Peyer's patch (tissue), 4 donors: ENCODE measurements at regions not wholly inside any gene's neighbourhood (a gene's known extent, or its start where the extent isn't known, plus 50 kb on each side); places are given as distances from the start of the nearest gene placed in this dataset.

Experiments used
- DNase-seq, 3 donors: peaks; one replicate each; pipeline ENCODE4 v3.0.0-alpha.2; 2017 to 2019
- H3K27ac ChIP-seq, 4 donors: fragments of 200-600 bp; sonication (generic); one replicate each; pipeline ENCODE4 v1.5.1; 2016 to 2019
- H3K27me3 ChIP-seq, 2 donors: fragments of 200-600 bp; sonication (generic); one replicate each; pipeline ENCODE4 v1.5.1; 2019
- H3K36me3 ChIP-seq, 3 donors: fragments of 200-600 bp; sonication (generic); one replicate each; pipeline ENCODE4 v1.5.1; 2016 to 2019
- H3K4me1 ChIP-seq, 4 donors: fragments of 200-600 bp; sonication (generic); one replicate each; pipeline ENCODE4 v1.5.1; 2016 to 2019
- H3K4me3 ChIP-seq, 4 donors: fragments of 200-600 bp; sonication (generic); 1 replicate in 3 of 4; 2 replicates in 1 of 4; pipeline ENCODE4 v1.5.1; 2016 to 2019; ENCODE audit warnings: mild to moderate bottlenecking in 1 of 4
- H3K9me3 ChIP-seq, 4 donors: fragments of 200-600 bp; sonication (generic); one replicate each; pipeline ENCODE4 v1.5.1; 2016 to 2019; ENCODE audit warnings: mild to moderate bottlenecking in 1 of 4
- POLR2A ChIP-seq, 2 donors: fragments of 450-650 bp; IDR thresholded peaks; one replicate each; pipeline ENCODE4 v1.5.1; 2017; ENCODE audit warnings: antibody characterized with exemption in 2 of 2, mild to moderate bottlenecking in 2 of 2, moderate library complexity in 2 of 2
- TF ChIP-seq, protein P1 (sequence below), 6 experiments: fragments of 450-650 bp in 4 of 6; fragments of 200-600 bp in 2 of 6; sonication (generic) in 1 of 6; IDR thresholded peaks; one replicate each; pipeline ENCODE4 v1.5.1; 2017 to 2019; ENCODE audit warnings: antibody characterized with exemption in 6 of 6, mild to moderate bottlenecking in 3 of 6, moderate library complexity in 1 of 6

- Histone ChIP-seq H3K27me3 (no peaks in the 10 kb centered on the region), H3K27ac (no peak overlapping the region), H3K4me3 (no peak overlapping the region), H3K36me3 (no peaks in the 10 kb centered on the region), H3K9me3 (no peaks in the 10 kb centered on the region), H3K4me1 (no peaks in the 10 kb centered on the region)
- DNase-seq = no peak
- TF ChIP-seq, protein P1, sequence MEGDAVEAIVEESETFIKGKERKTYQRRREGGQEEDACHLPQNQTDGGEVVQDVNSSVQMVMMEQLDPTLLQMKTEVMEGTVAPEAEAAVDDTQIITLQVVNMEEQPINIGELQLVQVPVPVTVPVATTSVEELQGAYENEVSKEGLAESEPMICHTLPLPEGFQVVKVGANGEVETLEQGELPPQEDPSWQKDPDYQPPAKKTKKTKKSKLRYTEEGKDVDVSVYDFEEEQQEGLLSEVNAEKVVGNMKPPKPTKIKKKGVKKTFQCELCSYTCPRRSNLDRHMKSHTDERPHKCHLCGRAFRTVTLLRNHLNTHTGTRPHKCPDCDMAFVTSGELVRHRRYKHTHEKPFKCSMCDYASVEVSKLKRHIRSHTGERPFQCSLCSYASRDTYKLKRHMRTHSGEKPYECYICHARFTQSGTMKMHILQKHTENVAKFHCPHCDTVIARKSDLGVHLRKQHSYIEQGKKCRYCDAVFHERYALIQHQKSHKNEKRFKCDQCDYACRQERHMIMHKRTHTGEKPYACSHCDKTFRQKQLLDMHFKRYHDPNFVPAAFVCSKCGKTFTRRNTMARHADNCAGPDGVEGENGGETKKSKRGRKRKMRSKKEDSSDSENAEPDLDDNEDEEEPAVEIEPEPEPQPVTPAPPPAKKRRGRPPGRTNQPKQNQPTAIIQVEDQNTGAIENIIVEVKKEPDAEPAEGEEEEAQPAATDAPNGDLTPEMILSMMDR (IDR thresholded peaks at IDR 0.05) = no peak
- no peak for TF ChIP-seq POLR2A (IDR thresholded peaks at IDR 0.05)
These were observed 138.0 kb downstream of the ZFAND4 start for GRCh38 chr10:45534572-45534971.

- Histone ChIP-seq H3K27ac (no peak overlapping the region), H3K36me3 (no peaks in the 10 kb centered on the region), H3K4me3 (no peak overlapping the region), H3K27me3 (no peaks in the 10 kb centered on the region), H3K9me3 (no peaks in the 10 kb centered on the region), H3K4me1 (no peaks in the 10 kb centered on the region)
- TF ChIP-seq, protein P1 (IDR thresholded peaks at IDR 0.05) = no peak
- no peak for TF ChIP-seq POLR2A (IDR thresholded peaks at IDR 0.05)
- no peak for DNase-seq
These were observed 140.1 kb downstream of the ZFAND4 start for GRCh38 chr10:45532480-45532879.

DNA sequence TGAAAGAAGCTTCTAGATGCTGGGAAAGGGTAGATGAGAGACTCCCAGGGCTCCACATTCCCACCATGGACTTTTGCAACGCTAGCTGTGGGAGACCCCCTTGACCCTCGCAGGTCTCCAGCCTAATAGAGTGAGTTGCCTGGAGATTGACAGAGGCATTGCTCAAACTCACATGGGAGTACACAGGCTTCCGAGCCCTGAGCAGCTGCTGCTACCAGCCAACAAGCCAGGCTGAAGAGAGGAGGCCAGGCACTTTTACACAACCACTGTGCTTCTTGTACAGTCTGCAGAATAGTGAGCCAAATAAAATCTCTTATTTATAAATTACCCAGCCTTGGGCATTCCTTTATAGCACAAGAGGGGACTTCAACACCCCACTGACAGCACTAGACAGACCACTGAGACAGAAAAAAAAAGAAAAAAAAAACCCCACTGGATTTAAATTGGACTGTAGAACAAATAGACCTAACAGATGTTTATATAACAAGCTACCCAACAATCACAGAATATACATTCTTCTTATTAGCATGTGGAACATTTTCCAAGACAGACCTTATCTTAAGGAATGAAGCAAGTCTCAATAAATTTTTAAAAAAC is 146.2 kb downstream of the ZFAND4 start:
- no peak overlapping the region for H3K4me3 ChIP-seq
- DNase-seq = no peak
- H3K27me3 ChIP-seq = no peaks in the 10 kb centered on the region
- TF ChIP-seq, protein P1 (IDR thresholded peaks at IDR 0.05) = no peak
- TF ChIP-seq POLR2A (IDR thresholded peaks at IDR 0.05) = no peak
- no peaks in the 10 kb centered on the region for H3K36me3 ChIP-seq
- no peak overlapping the region for H3K27ac ChIP-seq
- no peaks in the 10 kb centered on the region for H3K9me3 ChIP-seq
- H3K4me1 ChIP-seq = no peaks in the 10 kb centered on the region

DNA sequence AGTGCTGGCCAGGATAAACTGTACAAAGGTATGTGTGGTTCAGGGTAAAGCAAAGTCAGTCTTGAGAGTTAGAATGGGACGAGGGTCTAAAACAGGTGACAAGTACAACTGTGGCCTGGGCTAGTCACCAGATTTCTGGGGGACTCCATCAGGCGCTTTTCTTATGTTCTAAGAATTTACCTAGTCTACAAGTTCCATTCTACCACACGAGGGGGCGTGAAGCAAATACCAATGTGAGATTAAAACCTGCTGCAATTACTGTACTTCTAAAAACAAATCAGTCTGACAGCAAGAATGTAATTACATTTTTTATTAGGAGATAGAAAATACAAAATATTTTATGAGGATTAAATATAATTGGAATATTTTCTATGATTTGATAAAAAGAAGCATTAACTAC is 146.5 kb downstream of the ALOX5 start:
- H3K27me3 ChIP-seq = no peaks in the 10 kb centered on the region
- DNase-seq = no peak
- no peak overlapping the region for H3K27ac ChIP-seq
- H3K4me1 ChIP-seq = no peaks in the 10 kb centered on the region
- no peak overlapping the region for H3K4me3 ChIP-seq
- H3K36me3 ChIP-seq = no peaks in the 10 kb centered on the region
- TF ChIP-seq POLR2A (IDR thresholded peaks at IDR 0.05) = no peak
- TF ChIP-seq, protein P1 (IDR thresholded peaks at IDR 0.05) = no peak
- no peaks in the 10 kb centered on the region for H3K9me3 ChIP-seq

GRCh38 chr10:45518741-45519140 is 144.7 kb downstream of the ALOX5 start:
- no peak overlapping the region for H3K4me3 ChIP-seq
- peaks cover 0 to 6% (median 0%) of the 10 kb centered on the region in 4 donors for H3K4me1 ChIP-seq
- TF ChIP-seq POLR2A (IDR thresholded peaks at IDR 0.05) = no peak
- TF ChIP-seq, protein P1 (IDR thresholded peaks at IDR 0.05) = no peak
- no peaks in the 10 kb centered on the region for H3K27me3 ChIP-seq
- no peaks in the 10 kb centered on the region for H3K36me3 ChIP-seq
- no peak for DNase-seq
- no peaks in the 10 kb centered on the region for H3K9me3 ChIP-seq
- no peak overlapping the region for H3K27ac ChIP-seq

DNA sequence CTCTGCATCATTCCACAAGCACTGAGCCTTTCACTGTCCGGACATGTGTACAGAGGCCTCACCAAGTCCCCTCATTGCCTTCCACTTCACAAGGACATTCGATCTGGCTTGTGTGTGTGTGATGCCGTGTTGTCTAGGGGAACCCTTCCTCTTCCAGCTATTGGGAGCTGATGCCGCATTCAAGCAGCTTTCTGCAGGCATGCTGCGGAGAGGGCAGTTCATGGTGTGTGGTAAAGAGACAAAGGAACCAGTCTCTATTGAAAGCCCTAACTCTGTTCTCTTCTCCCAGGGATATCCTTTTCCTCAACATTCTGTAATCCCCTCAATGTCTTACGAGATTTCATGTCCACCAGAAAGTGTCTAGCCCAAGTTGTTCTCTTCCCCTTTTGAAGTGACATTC is 141.6 kb downstream of the ALOX5 start:
- Histone ChIP-seq H3K27me3 (no peaks in the 10 kb centered on the region), H3K4me3 (no peak overlapping the region), H3K4me1 (peaks cover 0 to 6% (median 0%) of the 10 kb centered on the region in 4 donors), H3K9me3 (no peaks in the 10 kb centered on the region), H3K36me3 (no peaks in the 10 kb centered on the region), H3K27ac (no peak overlapping the region)
- TF ChIP-seq, protein P1 (IDR thresholded peaks at IDR 0.05) = no peak
- no peak for TF ChIP-seq POLR2A (IDR thresholded peaks at IDR 0.05)
- no peak for DNase-seq
